ENCODE measurements at regions not wholly inside any gene's neighbourhood (a gene's known extent, or its start where the extent isn't known, plus 50 kb on each side); places are given as distances from the start of the nearest gene placed in this dataset.

DNA sequence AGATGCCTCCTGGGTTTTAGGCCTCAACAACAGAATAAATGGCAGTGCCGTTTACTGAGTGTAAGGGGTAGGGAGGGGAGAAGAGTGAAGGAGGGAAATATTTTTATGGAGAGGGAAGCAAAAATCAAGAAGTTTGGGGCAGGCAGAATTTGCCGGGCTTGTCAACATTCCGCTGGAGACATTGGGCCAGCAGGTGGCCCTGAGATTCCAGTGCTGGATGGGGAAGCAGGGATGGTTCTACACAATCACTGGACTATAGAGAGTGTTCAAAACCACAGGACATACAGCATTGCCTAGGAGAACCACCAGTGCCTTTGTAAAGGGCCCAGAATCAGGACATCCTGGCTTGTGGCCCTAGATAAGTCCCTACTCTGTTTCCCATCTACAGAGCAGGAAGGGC lies 598.6 kb upstream of the MGMT start:
- no peak overlapping the region for H3K4me3 ChIP-seq (ENCODE audit: low read depth, low read length)
- DNase-seq (ENCODE audit: low read depth): no peak
- TF ChIP-seq, protein P1, sequence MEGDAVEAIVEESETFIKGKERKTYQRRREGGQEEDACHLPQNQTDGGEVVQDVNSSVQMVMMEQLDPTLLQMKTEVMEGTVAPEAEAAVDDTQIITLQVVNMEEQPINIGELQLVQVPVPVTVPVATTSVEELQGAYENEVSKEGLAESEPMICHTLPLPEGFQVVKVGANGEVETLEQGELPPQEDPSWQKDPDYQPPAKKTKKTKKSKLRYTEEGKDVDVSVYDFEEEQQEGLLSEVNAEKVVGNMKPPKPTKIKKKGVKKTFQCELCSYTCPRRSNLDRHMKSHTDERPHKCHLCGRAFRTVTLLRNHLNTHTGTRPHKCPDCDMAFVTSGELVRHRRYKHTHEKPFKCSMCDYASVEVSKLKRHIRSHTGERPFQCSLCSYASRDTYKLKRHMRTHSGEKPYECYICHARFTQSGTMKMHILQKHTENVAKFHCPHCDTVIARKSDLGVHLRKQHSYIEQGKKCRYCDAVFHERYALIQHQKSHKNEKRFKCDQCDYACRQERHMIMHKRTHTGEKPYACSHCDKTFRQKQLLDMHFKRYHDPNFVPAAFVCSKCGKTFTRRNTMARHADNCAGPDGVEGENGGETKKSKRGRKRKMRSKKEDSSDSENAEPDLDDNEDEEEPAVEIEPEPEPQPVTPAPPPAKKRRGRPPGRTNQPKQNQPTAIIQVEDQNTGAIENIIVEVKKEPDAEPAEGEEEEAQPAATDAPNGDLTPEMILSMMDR (conservative IDR thresholded peaks at IDR 0.05; ENCODE audit: low read depth, low read length): no peak

GRCh38 chr10:128869101-128869749 lies 597.8 kb upstream of the MGMT start:
- TF ChIP-seq, protein P1 (conservative IDR thresholded peaks at IDR 0.05; ENCODE audit: low read depth, low read length): no peak
- H3K4me3 ChIP-seq (ENCODE audit: low read depth, low read length): no peak overlapping the region
- no peak for DNase-seq (ENCODE audit: low read depth)

DNA sequence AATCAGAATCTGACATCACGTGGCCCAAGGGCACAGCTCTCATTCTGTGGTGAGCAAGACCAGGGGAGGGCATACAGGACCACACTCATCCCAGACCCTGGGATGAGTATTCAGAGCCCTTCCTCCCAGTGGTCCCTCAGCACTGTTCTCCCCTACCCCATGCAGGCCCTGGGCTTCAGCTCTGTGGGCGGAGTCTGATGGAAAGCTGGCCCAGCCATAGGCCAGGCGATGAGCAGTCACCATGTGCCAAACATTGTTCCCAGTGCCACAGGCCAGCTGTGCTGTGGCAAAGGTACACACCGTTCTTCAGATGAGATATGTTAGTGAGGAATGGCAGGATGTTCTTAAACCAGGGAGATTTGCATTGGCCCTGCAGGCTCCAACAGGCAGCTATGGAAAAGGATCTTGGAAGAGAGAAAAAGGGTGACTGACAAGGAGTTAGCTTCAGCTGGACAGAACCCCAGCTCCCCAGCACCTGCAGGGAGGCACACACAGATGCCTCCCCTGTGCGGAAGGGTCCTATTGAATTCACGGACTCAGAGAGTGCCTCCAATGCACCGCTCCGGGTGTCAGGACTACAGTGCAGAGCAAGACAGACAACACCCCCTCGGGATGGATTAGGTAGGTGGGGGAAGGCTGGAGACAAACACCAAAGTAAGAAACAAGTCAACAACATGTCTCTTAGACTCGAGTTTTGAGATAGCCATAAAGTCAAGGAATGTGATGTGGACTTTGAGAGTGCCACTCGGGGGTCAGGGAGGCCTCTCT lies 596.0 kb upstream of the MGMT start:
- TF ChIP-seq, protein P1 (conservative IDR thresholded peaks at IDR 0.05; ENCODE audit: low read depth, low read length): no peak
- DNase-seq (ENCODE audit: low read depth): no peak
- no peak overlapping the region for H3K4me3 ChIP-seq (ENCODE audit: low read depth, low read length)

- H3K4me3 ChIP-seq (ENCODE audit: low read depth, low read length): no peak overlapping the region
- no peak for DNase-seq (ENCODE audit: low read depth)
- TF ChIP-seq, protein P1 (conservative IDR thresholded peaks at IDR 0.05; ENCODE audit: low read depth, low read length): no peak
Measured at GRCh38 chr10:128871671-128872231, 595.3 kb upstream of the MGMT start.

DNA sequence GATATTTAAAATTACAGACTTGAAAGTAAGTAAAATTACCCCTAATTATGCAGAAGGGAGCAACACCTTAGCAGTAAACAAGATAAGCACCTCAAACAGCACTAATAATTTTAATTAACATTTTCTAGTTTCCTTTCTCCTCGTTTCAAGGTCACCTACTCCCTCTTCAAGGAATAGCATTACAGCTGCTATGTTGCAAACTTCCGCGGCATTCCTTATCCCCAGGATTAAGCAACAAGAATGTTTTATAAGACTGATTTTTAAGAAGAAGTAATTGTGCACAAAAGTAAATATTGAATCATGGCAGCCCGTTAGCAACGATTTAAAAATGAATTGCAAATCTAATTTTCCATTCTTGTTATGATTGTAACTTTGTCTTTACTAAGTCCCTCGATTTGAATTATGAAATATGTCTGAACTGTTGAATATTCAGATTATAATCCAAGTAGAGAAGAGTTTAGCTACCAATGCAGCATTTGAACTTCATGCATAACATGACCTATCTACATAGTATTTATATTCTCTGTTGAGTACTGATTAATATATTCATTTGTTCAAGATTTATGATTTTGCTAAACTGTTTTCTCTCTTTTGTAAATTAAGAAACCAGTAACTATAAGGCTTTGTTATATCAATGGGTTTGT lies 593.5 kb upstream of the MGMT start:
- H3K4me3 ChIP-seq (ENCODE audit: low read depth, low read length): no peak overlapping the region
- TF ChIP-seq, protein P1 (conservative IDR thresholded peaks at IDR 0.05; ENCODE audit: low read depth, low read length): no peak
- DNase-seq (ENCODE audit: low read depth): no peak

DNA sequence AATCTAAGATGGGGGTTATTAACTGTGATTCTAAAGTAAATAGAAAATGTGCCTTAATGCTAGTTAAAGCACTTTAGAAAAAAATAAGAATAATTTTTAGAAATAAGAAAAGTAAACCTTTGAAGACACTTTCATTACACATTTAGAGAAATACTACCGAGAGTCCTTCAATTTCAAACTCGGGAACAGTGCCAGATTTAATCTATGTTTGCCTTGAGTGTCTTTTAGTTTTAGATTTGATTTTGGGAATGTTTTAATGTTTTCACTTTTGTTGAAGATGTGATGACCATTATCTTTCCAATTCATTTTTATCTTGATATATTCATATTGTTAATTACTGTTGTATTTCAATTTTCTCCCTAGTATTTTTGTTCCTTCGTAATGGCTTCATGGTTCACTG lies 592.7 kb upstream of the MGMT start:
- TF ChIP-seq, protein P1 (conservative IDR thresholded peaks at IDR 0.05; ENCODE audit: low read depth, low read length): no peak
- DNase-seq (ENCODE audit: low read depth): no peak
- no peak overlapping the region for H3K4me3 ChIP-seq (ENCODE audit: low read depth, low read length)
